ENCODE measurements at regions not wholly inside any gene's neighbourhood (a gene's known extent, or its start where the extent isn't known, plus 50 kb on each side); places are given as distances from the start of the nearest gene placed in this dataset.

DNA sequence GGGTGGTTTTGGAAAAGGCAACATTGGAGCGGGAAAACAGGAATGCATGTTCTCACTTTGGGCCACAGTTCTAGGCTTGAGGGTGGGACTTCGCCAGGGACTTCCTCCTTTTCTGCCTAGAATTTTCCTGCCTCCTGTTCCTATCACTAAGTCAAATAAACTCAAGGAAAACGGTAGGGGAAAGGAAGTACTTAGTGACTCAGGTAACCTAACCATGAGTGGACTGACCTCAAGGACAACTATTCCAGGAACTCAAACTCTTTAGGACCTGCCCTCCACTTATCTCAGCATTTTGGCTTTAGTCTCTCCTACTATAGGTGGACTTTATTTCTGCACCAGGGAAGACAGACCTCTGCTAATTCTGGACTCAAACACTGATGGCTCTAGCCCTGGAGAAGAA is 281.7 kb downstream of the ZNF674 start:
- TF ChIP-seq, protein P1, sequence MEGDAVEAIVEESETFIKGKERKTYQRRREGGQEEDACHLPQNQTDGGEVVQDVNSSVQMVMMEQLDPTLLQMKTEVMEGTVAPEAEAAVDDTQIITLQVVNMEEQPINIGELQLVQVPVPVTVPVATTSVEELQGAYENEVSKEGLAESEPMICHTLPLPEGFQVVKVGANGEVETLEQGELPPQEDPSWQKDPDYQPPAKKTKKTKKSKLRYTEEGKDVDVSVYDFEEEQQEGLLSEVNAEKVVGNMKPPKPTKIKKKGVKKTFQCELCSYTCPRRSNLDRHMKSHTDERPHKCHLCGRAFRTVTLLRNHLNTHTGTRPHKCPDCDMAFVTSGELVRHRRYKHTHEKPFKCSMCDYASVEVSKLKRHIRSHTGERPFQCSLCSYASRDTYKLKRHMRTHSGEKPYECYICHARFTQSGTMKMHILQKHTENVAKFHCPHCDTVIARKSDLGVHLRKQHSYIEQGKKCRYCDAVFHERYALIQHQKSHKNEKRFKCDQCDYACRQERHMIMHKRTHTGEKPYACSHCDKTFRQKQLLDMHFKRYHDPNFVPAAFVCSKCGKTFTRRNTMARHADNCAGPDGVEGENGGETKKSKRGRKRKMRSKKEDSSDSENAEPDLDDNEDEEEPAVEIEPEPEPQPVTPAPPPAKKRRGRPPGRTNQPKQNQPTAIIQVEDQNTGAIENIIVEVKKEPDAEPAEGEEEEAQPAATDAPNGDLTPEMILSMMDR (IDR thresholded peaks at IDR 0.05): no peak
- no peak for TF ChIP-seq POLR2A (IDR thresholded peaks at IDR 0.05)
